ENCODE measurements at regions not wholly inside any gene's neighbourhood (a gene's known extent, or its start where the extent isn't known, plus 50 kb on each side); places are given as distances from the start of the nearest gene placed in this dataset.

DNA sequence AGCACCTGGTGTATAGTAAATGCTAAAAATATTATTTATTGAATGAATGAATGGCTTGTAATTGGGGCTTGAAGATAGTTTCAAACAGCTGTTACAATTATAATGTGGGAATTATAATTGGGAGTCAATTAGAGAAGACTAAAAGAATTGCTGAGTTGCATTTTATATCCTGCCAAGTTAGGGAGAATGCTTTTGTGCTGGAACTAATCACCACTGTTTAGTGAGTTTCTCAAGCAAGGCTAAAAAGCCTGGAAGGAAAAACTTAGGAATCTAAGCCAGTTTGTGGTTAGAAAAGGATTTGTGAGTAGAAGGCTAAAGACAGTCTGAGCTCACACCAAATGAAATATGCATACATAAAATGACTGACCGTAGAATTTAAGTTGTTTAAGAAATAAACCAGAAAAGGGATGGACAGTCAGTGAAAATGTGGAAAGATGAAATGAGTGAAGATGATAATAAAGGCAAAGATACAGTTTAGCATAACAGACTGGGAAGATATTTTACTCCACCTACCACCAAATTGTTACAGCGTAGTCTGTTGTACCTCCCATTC, 647.7 kb upstream of the FSHR start:
- no CpG with 5 or more reads among the region's 2 CpGs for WGBS (ENCODE audit: extremely low coverage, insufficient coverage, insufficient read length)
- no peak for DNase-seq
- no peak overlapping the region for H4K91ac ChIP-seq (ENCODE audit: low read depth, low read length)

DNA sequence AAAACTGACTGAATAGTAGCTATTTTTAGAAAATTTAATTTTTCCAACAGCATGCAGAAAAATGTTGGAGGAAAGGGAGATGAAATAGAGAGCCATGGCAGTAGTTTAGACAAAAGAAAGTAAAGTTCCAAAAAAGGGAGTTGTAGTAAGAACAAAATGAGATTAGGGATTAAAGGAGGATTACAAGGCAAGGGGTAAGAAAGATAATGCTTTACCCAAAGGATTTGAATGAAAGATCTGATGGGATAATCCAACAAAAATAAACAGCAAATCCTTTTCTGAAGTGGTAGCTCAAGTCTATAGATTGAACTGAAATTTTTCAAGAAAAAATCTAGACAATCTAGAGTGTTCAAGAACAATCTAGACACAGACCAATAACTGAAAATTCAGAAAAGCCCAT, 644.3 kb upstream of the FSHR start:
- Histone ChIP-seq H2AK5ac (ENCODE audit: low read length) (no peak overlapping the region), H3K23ac (ENCODE audit: low read length) (no peak overlapping the region), H3K27ac (ENCODE audit: low read depth, low read length) (no peak overlapping the region), H3K4ac (ENCODE audit: low read depth, low read length) (no peak overlapping the region), H2BK120ac (ENCODE audit: insufficient read depth, low read length, poor library complexity) (no peak overlapping the region), H3K4me2 (ENCODE audit: low read length) (no peak overlapping the region), H3K9me3 (ENCODE audit: insufficient read depth, low read depth, low read length) (no peaks in the 10 kb centered on the region), H3K79me2 (ENCODE audit: control insufficient read depth, insufficient read depth, low read length, poor library complexity) (no peaks in the 10 kb centered on the region), H3K4me1 (ENCODE audit: control insufficient read depth in 1 of 2, insufficient read depth in 2 of 2, low read length in 2 of 2) (peaks cover 0 to 2% of the 10 kb centered on the region in 2 experiments), H2BK12ac (ENCODE audit: low read length) (no peak overlapping the region), H3K4me3 (ENCODE audit: low read depth, low read length) (no peak overlapping the region), H4K8ac (ENCODE audit: low read depth, low read length) (no peak overlapping the region), H3K36me3 (ENCODE audit: control insufficient read depth in 1 of 2, insufficient read depth in 2 of 2, low read length in 2 of 2) (no peaks in the 10 kb centered on the region), H2BK5ac (ENCODE audit: low read depth, low read length, poor library complexity) (no peak overlapping the region), H3K9ac (ENCODE audit: low read length) (no peak overlapping the region), H4K12ac (ENCODE audit: low read depth, low read length) (no peak overlapping the region), H4K91ac (ENCODE audit: low read depth, low read length) (no peak overlapping the region), H3K79me1 (ENCODE audit: low read length) (peaks cover 7% of the 10 kb centered on the region), H2AFZ (ENCODE audit: insufficient read depth, low read length, poor library complexity) (no peak overlapping the region), H3K14ac (ENCODE audit: low read length) (no peak overlapping the region), H3K27me3 (ENCODE audit: insufficient read depth, low read length) (no peaks in the 10 kb centered on the region), H3K18ac (ENCODE audit: low read length) (no peak overlapping the region)
- no peak for DNase-seq

More for the DNA sequence above, 647.7 kb upstream of the FSHR start:
- Histone ChIP-seq H3K4ac (ENCODE audit: low read depth, low read length) (no peak overlapping the region), H3K4me3 (ENCODE audit: low read depth, low read length) (no peak overlapping the region), H3K9me3 (ENCODE audit: insufficient read depth, low read depth, low read length) (no peaks in the 10 kb centered on the region), H3K4me2 (ENCODE audit: low read length) (no peak overlapping the region), H2AK5ac (ENCODE audit: low read length) (no peak overlapping the region), H4K12ac (ENCODE audit: low read depth, low read length) (no peak overlapping the region), H2BK120ac (ENCODE audit: insufficient read depth, low read length, poor library complexity) (no peak overlapping the region), H3K23ac (ENCODE audit: low read length) (no peak overlapping the region), H4K8ac (ENCODE audit: low read depth, low read length) (no peak overlapping the region), H2BK5ac (ENCODE audit: low read depth, low read length, poor library complexity) (no peak overlapping the region), H3K79me1 (ENCODE audit: low read length) (peaks cover 2% of the 10 kb centered on the region), H3K27ac (ENCODE audit: low read depth, low read length) (no peak overlapping the region), H3K18ac (ENCODE audit: low read length) (no peak overlapping the region), H2BK12ac (ENCODE audit: low read length) (no peak overlapping the region), H3K14ac (ENCODE audit: low read length) (no peak overlapping the region), H3K9ac (ENCODE audit: low read length) (no peak overlapping the region), H3K27me3 (ENCODE audit: insufficient read depth, low read length) (no peaks in the 10 kb centered on the region), H3K4me1 (ENCODE audit: control insufficient read depth in 1 of 2, insufficient read depth in 2 of 2, low read length in 2 of 2) (no peaks in the 10 kb centered on the region), H3K79me2 (ENCODE audit: control insufficient read depth, insufficient read depth, low read length, poor library complexity) (no peaks in the 10 kb centered on the region), H2AFZ (ENCODE audit: insufficient read depth, low read length, poor library complexity) (no peak overlapping the region), H3K36me3 (ENCODE audit: control insufficient read depth in 1 of 2, insufficient read depth in 2 of 2, low read length in 2 of 2) (no peaks in the 10 kb centered on the region)

DNA sequence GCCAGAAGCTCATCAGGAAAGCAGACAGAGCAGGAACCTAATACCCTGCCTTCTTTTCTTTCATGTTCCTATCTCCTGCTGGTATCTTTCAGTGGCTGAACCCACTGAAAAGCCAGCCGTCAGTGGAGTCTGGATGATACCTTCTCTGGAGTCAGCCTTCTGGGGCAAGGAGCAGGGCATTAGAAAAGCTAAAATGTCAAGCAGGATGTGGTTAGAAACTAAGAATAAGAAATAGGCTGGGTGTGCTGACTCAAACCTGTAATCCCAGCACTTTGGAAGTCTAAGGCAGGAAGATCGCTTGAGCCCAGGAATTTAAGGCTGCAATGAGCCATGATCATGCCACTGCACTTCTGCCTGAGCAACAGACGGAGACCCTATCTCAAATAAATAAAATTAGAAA, 642.0 kb upstream of the FSHR start:
- H2BK12ac ChIP-seq (ENCODE audit: low read length): no peak overlapping the region
- no peak overlapping the region for H3K9ac ChIP-seq (ENCODE audit: low read length)
- no CpG with 5 or more reads among the region's 3 CpGs for WGBS (ENCODE audit: extremely low coverage, insufficient coverage, insufficient read length)
- no peaks in the 10 kb centered on the region for H3K79me2 ChIP-seq (ENCODE audit: control insufficient read depth, insufficient read depth, low read length, poor library complexity)
- no peak overlapping the region for H3K4me2 ChIP-seq (ENCODE audit: low read length)
- H3K4me1 ChIP-seq (ENCODE audit: control insufficient read depth in 1 of 2, insufficient read depth in 2 of 2, low read length in 2 of 2): peaks cover 0 to 2% of the 10 kb centered on the region in 2 experiments
- H2AFZ ChIP-seq (ENCODE audit: insufficient read depth, low read length, poor library complexity): no peak overlapping the region
- no peak overlapping the region for H3K14ac ChIP-seq (ENCODE audit: low read length)
- H4K12ac ChIP-seq (ENCODE audit: low read depth, low read length): no peak overlapping the region
- no peak for DNase-seq
- H2AK5ac ChIP-seq (ENCODE audit: low read length): no peak overlapping the region
- no peak overlapping the region for H2BK120ac ChIP-seq (ENCODE audit: insufficient read depth, low read length, poor library complexity)
- H3K36me3 ChIP-seq (ENCODE audit: control insufficient read depth in 1 of 2, insufficient read depth in 2 of 2, low read length in 2 of 2): no peaks in the 10 kb centered on the region
- H2BK5ac ChIP-seq (ENCODE audit: low read depth, low read length, poor library complexity): no peak overlapping the region
- H3K27me3 ChIP-seq (ENCODE audit: insufficient read depth, low read length): no peaks in the 10 kb centered on the region
- H3K4me3 ChIP-seq (ENCODE audit: low read depth, low read length): no peak overlapping the region
- no peak overlapping the region for H4K91ac ChIP-seq (ENCODE audit: low read depth, low read length)
- no peak overlapping the region for H3K23ac ChIP-seq (ENCODE audit: low read length)
- no peak overlapping the region for H3K4ac ChIP-seq (ENCODE audit: low read depth, low read length)
- H3K9me3 ChIP-seq (ENCODE audit: insufficient read depth, low read depth, low read length): no peaks in the 10 kb centered on the region
- peak overlapping the region; percentile 58 for H3K27ac ChIP-seq (ENCODE audit: low read depth, low read length)
- H3K18ac ChIP-seq (ENCODE audit: low read length): no peak overlapping the region
- H4K8ac ChIP-seq (ENCODE audit: low read depth, low read length): no peak overlapping the region
- peaks cover 5% of the 10 kb centered on the region for H3K79me1 ChIP-seq (ENCODE audit: low read length)

DNA sequence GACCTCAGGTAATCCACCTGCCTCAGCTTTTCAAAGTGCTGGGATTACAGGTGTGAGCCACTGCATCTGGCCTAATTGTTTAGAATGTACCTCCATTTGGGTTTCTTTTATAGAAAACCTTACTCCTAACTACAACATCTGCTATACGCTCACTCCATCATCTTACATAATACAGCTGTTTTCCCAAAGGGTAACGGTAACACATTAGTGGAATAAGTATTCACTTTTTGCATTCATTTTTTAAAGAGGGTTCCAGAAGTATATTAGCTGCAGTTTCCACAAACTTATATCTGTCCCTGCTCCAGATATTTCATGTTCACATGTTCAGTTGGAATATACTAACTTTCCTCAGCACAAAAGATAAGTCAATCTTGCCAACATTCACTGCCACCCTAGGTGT, 640.1 kb upstream of the FSHR start:
- Histone ChIP-seq H3K27ac (ENCODE audit: low read depth, low read length) (no peak overlapping the region), H3K4me1 (ENCODE audit: control insufficient read depth in 1 of 2, insufficient read depth in 2 of 2, low read length in 2 of 2) (peaks cover 0 to 2% of the 10 kb centered on the region in 2 experiments), H4K12ac (ENCODE audit: low read depth, low read length) (no peak overlapping the region), H4K91ac (ENCODE audit: low read depth, low read length) (no peak overlapping the region), H3K36me3 (ENCODE audit: control insufficient read depth in 1 of 2, insufficient read depth in 2 of 2, low read length in 2 of 2) (no peaks in the 10 kb centered on the region), H2AK5ac (ENCODE audit: low read length) (no peak overlapping the region), H3K4me3 (ENCODE audit: low read depth, low read length) (no peak overlapping the region), H3K9me3 (ENCODE audit: insufficient read depth, low read depth, low read length) (no peaks in the 10 kb centered on the region), H2BK12ac (ENCODE audit: low read length) (no peak overlapping the region), H3K27me3 (ENCODE audit: insufficient read depth, low read length) (no peaks in the 10 kb centered on the region), H3K79me2 (ENCODE audit: control insufficient read depth, insufficient read depth, low read length, poor library complexity) (no peaks in the 10 kb centered on the region), H3K79me1 (ENCODE audit: low read length) (peaks cover 5% of the 10 kb centered on the region), H3K14ac (ENCODE audit: low read length) (no peak overlapping the region), H3K4ac (ENCODE audit: low read depth, low read length) (no peak overlapping the region), H3K18ac (ENCODE audit: low read length) (no peak overlapping the region), H3K23ac (ENCODE audit: low read length) (no peak overlapping the region), H3K9ac (ENCODE audit: low read length) (no peak overlapping the region), H4K8ac (ENCODE audit: low read depth, low read length) (no peak overlapping the region), H2BK5ac (ENCODE audit: low read depth, low read length, poor library complexity) (no peak overlapping the region), H3K4me2 (ENCODE audit: low read length) (no peak overlapping the region), H2AFZ (ENCODE audit: insufficient read depth, low read length, poor library complexity) (no peak overlapping the region), H2BK120ac (ENCODE audit: insufficient read depth, low read length, poor library complexity) (no peak overlapping the region)
- WGBS (ENCODE audit: extremely low coverage, insufficient coverage, insufficient read length): no CpG with 5 or more reads among the region's 2 CpGs
- DNase-seq: no peak

Data from trophoblast cell (in vitro differentiated cells and primary cell).